ENCODE measurements at regions not wholly inside any gene's neighbourhood (a gene's known extent, or its start where the extent isn't known, plus 50 kb on each side); places are given as distances from the start of the nearest gene placed in this dataset.
A peak's percentile ranks its signal among the peaks of the same experiment; 100 is the strongest.

DNA sequence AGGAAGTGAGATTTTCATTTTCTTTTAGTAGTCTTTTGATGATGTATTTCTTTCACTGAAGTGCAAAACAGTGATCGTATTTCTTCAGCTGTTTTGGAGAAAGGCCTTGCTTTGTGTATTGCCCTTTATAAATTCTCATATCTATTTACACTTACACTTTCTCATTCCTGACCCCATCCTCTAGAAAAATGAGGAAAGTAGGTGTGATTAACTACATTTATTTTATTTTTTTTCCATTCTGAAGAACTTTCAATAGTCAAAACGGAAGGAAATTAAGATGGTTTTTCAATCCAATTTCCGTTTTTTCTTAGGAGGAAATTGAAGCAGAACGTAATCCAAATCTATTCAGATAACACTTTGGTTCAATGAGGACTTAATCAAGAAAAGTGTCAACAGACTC, 188.1 kb downstream of the SLITRK5 start:
- TF ChIP-seq ZSCAN4 (tag by site-specific recombination; IDR thresholded peaks at IDR 0.05) (no peak), ZNF555 (tag by site-specific recombination; conservative IDR thresholded peaks at IDR 0.05) (no peak), SCRT2 (tag by site-specific recombination; IDR thresholded peaks at IDR 0.05) (no peak), ZNF239 (tag by site-specific recombination; IDR thresholded peaks at IDR 0.05) (no peak), ZNF274 (IDR thresholded peaks at IDR 0.05; ENCODE audit: low read length) (no peak), ZNF274 (tag by site-specific recombination; IDR thresholded peaks at IDR 0.05; ENCODE audit: borderline replicate concordance) (no peak), BCL11A (tag by site-specific recombination; IDR thresholded peaks at IDR 0.05; ENCODE audit: low read depth) (no peak), ZNF140 (tag by site-specific recombination; IDR thresholded peaks at IDR 0.05) (no peak), SP2 (tag by site-specific recombination; IDR thresholded peaks at IDR 0.05) (no peak), HOXA7 (CRISPR knock-in tag; IDR thresholded peaks at IDR 0.05; ENCODE audit: borderline replicate concordance) (no peak), ZNF510 (tag by site-specific recombination; IDR thresholded peaks at IDR 0.05; ENCODE audit: insufficient replicate concordance) (no peak), ZNF366 (tag by site-specific recombination; conservative IDR thresholded peaks at IDR 0.05) (no peak), ZNF146 (tag by site-specific recombination; IDR thresholded peaks at IDR 0.05) (no peak)
- no peaks in the 10 kb centered on the region for H3K4me1 ChIP-seq (ENCODE audit: control insufficient read depth, insufficient read depth, low read length)
- ChIA-PET CTCF (no interaction called here), POLR2A (no interaction called here)
- H3K36me3 ChIP-seq (ENCODE audit: control insufficient read depth in 2 of 2, insufficient read depth in 1 of 2, low read length in 2 of 2): no peaks in the 10 kb centered on the region
- H3K9me3 ChIP-seq (ENCODE audit: control insufficient read depth, insufficient read depth, low read depth, low read length): no peaks in the 10 kb centered on the region
- no peak overlapping the region for H3K4me3 ChIP-seq (ENCODE audit: low read depth, low read length)
- H3K27ac ChIP-seq (ENCODE audit: extremely low read depth, low read depth, low read length): no peak overlapping the region

- Histone ChIP-seq H3K4me1 (ENCODE audit: control insufficient read depth, insufficient read depth, low read length) (no peaks in the 10 kb centered on the region), H3K9me3 (ENCODE audit: control insufficient read depth, insufficient read depth, low read depth, low read length) (no peaks in the 10 kb centered on the region), H3K4me3 (ENCODE audit: low read depth, low read length) (no peak overlapping the region), H3K36me3 (ENCODE audit: control insufficient read depth in 2 of 2, insufficient read depth in 1 of 2, low read length in 2 of 2) (no peaks in the 10 kb centered on the region), H3K27ac (ENCODE audit: extremely low read depth, low read depth, low read length) (no peak overlapping the region)
- no peak for TF ChIP-seq YY2 (tag by site-specific recombination; IDR thresholded peaks at IDR 0.05)
- TF ChIP-seq WT1 (tag by site-specific recombination; IDR thresholded peaks at IDR 0.05): 0 out of 2 replicates have a peak, but pooled peaks have one; percentile 13
- CTCF ChIA-PET: no interaction called here
- POLR2A ChIA-PET: no interaction called here
Observed at GRCh38 chr13:87867426-87867825, 196.3 kb downstream of the SLITRK5 start.

GRCh38 chr13:87868731-87869130, 197.6 kb downstream of the SLITRK5 start:
- CTCF ChIA-PET: no interaction called here
- POLR2A ChIA-PET: no interaction called here
- no peak overlapping the region for H3K27ac ChIP-seq (ENCODE audit: extremely low read depth, low read depth, low read length)
- H3K9me3 ChIP-seq (ENCODE audit: control insufficient read depth, insufficient read depth, low read depth, low read length): no peaks in the 10 kb centered on the region
- H3K4me1 ChIP-seq (ENCODE audit: control insufficient read depth, insufficient read depth, low read length): no peaks in the 10 kb centered on the region
- no peaks in the 10 kb centered on the region for H3K36me3 ChIP-seq (ENCODE audit: control insufficient read depth in 2 of 2, insufficient read depth in 1 of 2, low read length in 2 of 2)
- TF ChIP-seq ZNF132 (tag by site-specific recombination; IDR thresholded peaks at IDR 0.05; ENCODE audit: borderline replicate concordance): no peak
- no peak for TF ChIP-seq ZBTB1 (tag by site-specific recombination; IDR thresholded peaks at IDR 0.05)
- no peak for TF ChIP-seq ZNF23 (tag by site-specific recombination; IDR thresholded peaks at IDR 0.05; ENCODE audit: borderline replicate concordance)
- TF ChIP-seq ZSCAN16 (tag by site-specific recombination; IDR thresholded peaks at IDR 0.05): no peak
- no peak for TF ChIP-seq ZNF302 (tag by site-specific recombination; IDR thresholded peaks at IDR 0.05; ENCODE audit: low read depth)
- no peak overlapping the region for H3K4me3 ChIP-seq (ENCODE audit: low read depth, low read length)

DNA sequence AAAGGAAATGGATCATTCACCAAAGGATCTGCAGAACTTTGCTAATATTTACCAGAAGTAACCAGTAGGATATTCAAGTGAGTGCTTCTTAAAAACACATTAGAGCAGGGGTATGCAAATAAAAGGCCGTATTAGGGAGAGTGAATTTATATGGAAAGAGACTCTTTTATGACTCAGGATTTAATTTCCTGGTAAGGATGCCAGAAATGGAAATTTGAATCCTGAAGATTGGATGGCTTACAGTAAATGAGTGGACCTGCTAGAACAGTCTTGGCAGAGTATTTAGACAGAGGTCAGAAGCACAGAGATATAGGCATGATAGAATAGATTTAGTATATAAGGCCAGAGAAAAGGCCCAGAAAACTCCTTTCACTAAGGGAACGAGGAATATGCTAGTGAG, 201.6 kb downstream of the SLITRK5 start:
- POLR2A ChIA-PET: no interaction called here

More for the DNA sequence above, 201.6 kb downstream of the SLITRK5 start:
- no peak overlapping the region for H3K4me3 ChIP-seq (ENCODE audit: low read depth, low read length)
- H3K27ac ChIP-seq (ENCODE audit: extremely low read depth, low read depth, low read length): no peak overlapping the region
- H3K9me3 ChIP-seq (ENCODE audit: control insufficient read depth, insufficient read depth, low read depth, low read length): no peaks in the 10 kb centered on the region
- no peaks in the 10 kb centered on the region for H3K4me1 ChIP-seq (ENCODE audit: control insufficient read depth, insufficient read depth, low read length)
- no peaks in the 10 kb centered on the region for H3K36me3 ChIP-seq (ENCODE audit: control insufficient read depth in 2 of 2, insufficient read depth in 1 of 2, low read length in 2 of 2)
- TF ChIP-seq ZNF529 (tag by site-specific recombination; IDR thresholded peaks at IDR 0.05; ENCODE audit: insufficient replicate concordance) (no peak), ZNF416 (tag by site-specific recombination; IDR thresholded peaks at IDR 0.05) (no peak), ZFP3 (tag by site-specific recombination; IDR thresholded peaks at IDR 0.05; ENCODE audit: low read depth) (no peak), HOXD13 (CRISPR knock-in tag; IDR thresholded peaks at IDR 0.05; ENCODE audit: borderline replicate concordance) (no peak), AEBP2 (tag by site-specific recombination; IDR thresholded peaks at IDR 0.05; ENCODE audit: borderline replicate concordance) (no peak)
- TF ChIP-seq, protein P1, sequence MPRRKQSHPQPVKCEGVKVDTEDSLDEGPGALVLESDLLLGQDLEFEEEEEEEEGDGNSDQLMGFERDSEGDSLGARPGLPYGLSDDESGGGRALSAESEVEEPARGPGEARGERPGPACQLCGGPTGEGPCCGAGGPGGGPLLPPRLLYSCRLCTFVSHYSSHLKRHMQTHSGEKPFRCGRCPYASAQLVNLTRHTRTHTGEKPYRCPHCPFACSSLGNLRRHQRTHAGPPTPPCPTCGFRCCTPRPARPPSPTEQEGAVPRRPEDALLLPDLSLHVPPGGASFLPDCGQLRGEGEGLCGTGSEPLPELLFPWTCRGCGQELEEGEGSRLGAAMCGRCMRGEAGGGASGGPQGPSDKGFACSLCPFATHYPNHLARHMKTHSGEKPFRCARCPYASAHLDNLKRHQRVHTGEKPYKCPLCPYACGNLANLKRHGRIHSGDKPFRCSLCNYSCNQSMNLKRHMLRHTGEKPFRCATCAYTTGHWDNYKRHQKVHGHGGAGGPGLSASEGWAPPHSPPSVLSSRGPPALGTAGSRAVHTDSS (tag by site-specific recombination; IDR thresholded peaks at IDR 0.05): no peak
- CTCF ChIA-PET: no interaction called here

Data from HEK293 (cell line).